ENCODE measurements at regions not wholly inside any gene's neighbourhood (a gene's known extent, or its start where the extent isn't known, plus 50 kb on each side); places are given as distances from the start of the nearest gene placed in this dataset.

GRCh38 chr7:65796205-65796604 lies 76.7 kb upstream of the VKORC1L1 start:
- TF ChIP-seq CTCF (IDR thresholded peaks at IDR 0.05 in 4 of 5, conservative IDR thresholded peaks at IDR 0.05 in 1 of 5) (no peak), POLR2A (IDR thresholded peaks at IDR 0.05) (no peak)
